ENCODE measurements at regions not wholly inside any gene's neighbourhood (a gene's known extent, or its start where the extent isn't known, plus 50 kb on each side); places are given as distances from the start of the nearest gene placed in this dataset.

GRCh38 chr5:12662545-12663314 is 758.5 kb upstream of the CTNND2 start:
- Histone ChIP-seq H3K4me3 (ENCODE audit: low read depth, low read length) (no peak overlapping the region), H3K36me3 (ENCODE audit: control insufficient read depth in 2 of 2, insufficient read depth in 1 of 2, low read length in 2 of 2) (no peaks in the 10 kb centered on the region), H3K4me1 (ENCODE audit: control insufficient read depth, insufficient read depth, low read length) (no peaks in the 10 kb centered on the region), H3K9me3 (ENCODE audit: control insufficient read depth, insufficient read depth, low read depth, low read length) (no peaks in the 10 kb centered on the region), H3K27ac (ENCODE audit: extremely low read depth, low read depth, low read length) (no peak overlapping the region)
- TF ChIP-seq ZNF610 (tag by site-specific recombination; IDR thresholded peaks at IDR 0.05; ENCODE audit: borderline replicate concordance) (no peak), PBX3 (CRISPR knock-in tag; IDR thresholded peaks at IDR 0.05) (no peak), ZSCAN23 (tag by site-specific recombination; IDR thresholded peaks at IDR 0.05) (no peak), ZNF112 (tag by site-specific recombination; IDR thresholded peaks at IDR 0.05) (no peak), PATZ1 (tag by site-specific recombination; IDR thresholded peaks at IDR 0.05) (no peak)
- ChIA-PET POLR2A (no interaction called here), CTCF (no interaction called here)

GRCh38 chr5:12661617-12662370 is 757.5 kb upstream of the CTNND2 start:
- H3K4me1 ChIP-seq (ENCODE audit: control insufficient read depth, insufficient read depth, low read length) = no peaks in the 10 kb centered on the region
- TF ChIP-seq ZNF248 (tag by site-specific recombination; IDR thresholded peaks at IDR 0.05) = no peak
- no peak for TF ChIP-seq ZNF350 (tag by site-specific recombination; IDR thresholded peaks at IDR 0.05)
- no peak for TF ChIP-seq PRDM10 (tag by site-specific recombination; IDR thresholded peaks at IDR 0.05)
- no peak for TF ChIP-seq ZNF830 (tag by site-specific recombination; IDR thresholded peaks at IDR 0.05; ENCODE audit: low read depth)
- TF ChIP-seq HOXA7 (CRISPR knock-in tag; IDR thresholded peaks at IDR 0.05; ENCODE audit: borderline replicate concordance) = no peak
- no peak for TF ChIP-seq ZNF645 (tag by site-specific recombination; IDR thresholded peaks at IDR 0.05)
- no peak for TF ChIP-seq ZNF544 (tag by site-specific recombination; IDR thresholded peaks at IDR 0.05)
- TF ChIP-seq ZNF140 (tag by site-specific recombination; IDR thresholded peaks at IDR 0.05) = no peak
- no peak for TF ChIP-seq OVOL3 (tag by site-specific recombination; IDR thresholded peaks at IDR 0.05)
- no peak for TF ChIP-seq CTCF (tag by site-specific recombination; IDR thresholded peaks at IDR 0.05)
- no peak for TF ChIP-seq ZNF571 (tag by site-specific recombination; IDR thresholded peaks at IDR 0.05)
- no peak for TF ChIP-seq ZNF37A (tag by site-specific recombination; IDR thresholded peaks at IDR 0.05)
- TF ChIP-seq BCL11A (tag by site-specific recombination; IDR thresholded peaks at IDR 0.05; ENCODE audit: low read depth) = no peak
- TF ChIP-seq ELK4 (IDR thresholded peaks at IDR 0.05; ENCODE audit: borderline replicate concordance, low read depth, low read length) = no peak
- POLR2A ChIA-PET = no interaction called here
- no peaks in the 10 kb centered on the region for H3K9me3 ChIP-seq (ENCODE audit: control insufficient read depth, insufficient read depth, low read depth, low read length)
- CTCF ChIA-PET = no interaction called here
- H3K4me3 ChIP-seq (ENCODE audit: low read depth, low read length) = no peak overlapping the region
- H3K36me3 ChIP-seq (ENCODE audit: control insufficient read depth in 2 of 2, insufficient read depth in 1 of 2, low read length in 2 of 2) = no peaks in the 10 kb centered on the region
- H3K27ac ChIP-seq (ENCODE audit: extremely low read depth, low read depth, low read length) = no peak overlapping the region
